IPS-NIHi11 (cell line): ENCODE measurements at regions not wholly inside any gene's neighbourhood (a gene's known extent, or its start where the extent isn't known, plus 50 kb on each side); places are given as distances from the start of the nearest gene placed in this dataset.
"Not testable (repeated sequence)": the region's sequence is repeated elsewhere in the genome, so short reads cannot be mapped to it uniquely, and the experiment has no call there.

Source experiments
- DNase-seq: peaks from one replicate; pipeline ENCODE4 v3.0.0; 2012; ENCODE audit warnings: mixed read lengths, low spot score

DNA sequence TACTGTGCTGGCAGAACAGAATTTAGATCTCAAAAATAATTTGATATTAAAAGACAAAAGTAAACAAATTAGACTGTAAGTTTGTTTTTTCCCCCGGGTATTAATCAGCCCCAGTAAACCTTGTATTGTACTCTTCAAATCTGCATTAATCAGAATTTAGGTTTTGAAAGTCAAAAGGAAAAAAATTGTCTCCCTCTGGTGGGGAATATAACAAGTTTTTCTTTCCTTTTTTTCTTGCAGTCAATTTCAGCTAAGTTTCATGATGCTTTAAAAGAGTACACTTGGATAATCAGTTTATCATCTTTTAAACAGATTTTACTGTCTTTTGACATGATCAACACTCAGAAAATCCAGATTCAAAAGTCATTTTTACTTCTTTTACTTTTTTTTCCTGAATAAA, 134.5 kb upstream of the PKN2 start:
- DNase-seq: no peak

DNA sequence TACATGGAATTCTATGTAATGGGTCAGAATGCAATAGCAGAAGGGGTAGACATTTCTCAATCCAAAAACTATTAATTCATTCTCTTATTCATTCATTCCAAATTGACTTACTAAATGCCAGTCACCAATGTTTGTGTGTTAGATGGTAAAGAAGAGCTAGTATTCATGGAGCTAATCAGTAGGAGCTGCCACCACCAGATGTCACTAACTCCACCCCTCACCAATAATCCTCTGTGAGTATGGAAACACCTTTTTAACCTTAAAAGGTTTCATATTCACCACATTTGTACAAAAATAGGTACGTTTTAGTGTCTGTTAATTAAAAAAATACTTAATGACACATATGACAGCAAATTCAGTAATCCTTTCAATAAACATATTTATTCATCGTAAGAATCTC, 131.8 kb upstream of the PKN2 start:
- DNase-seq: no peak

- no peak for DNase-seq
These were observed 127.1 kb upstream of the PKN2 start for GRCh38 chr1:88557014-88557413.

DNA sequence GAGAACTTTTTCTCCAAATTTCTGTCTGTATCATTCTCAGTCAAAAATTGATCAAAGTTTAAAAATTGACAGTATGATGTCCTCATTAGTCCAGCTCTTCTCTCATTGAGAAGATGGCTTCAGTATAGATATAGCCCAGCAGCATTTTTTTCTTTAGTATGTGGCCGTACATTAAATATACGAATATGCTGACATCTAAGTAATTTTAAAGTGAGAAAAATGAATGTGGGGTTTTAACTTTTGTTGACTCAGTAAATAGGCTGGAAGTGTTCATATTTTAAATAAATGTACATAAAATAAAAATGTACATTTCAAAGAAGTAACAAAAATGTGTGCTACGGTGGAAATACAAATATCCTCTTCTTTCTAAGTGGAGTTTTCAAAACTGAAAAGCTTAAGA, 123.5 kb upstream of the PKN2 start:
- DNase-seq: no peak

GRCh38 chr1:88562991-88563390, 121.1 kb upstream of the PKN2 start:
- DNase-seq: no peak

DNA sequence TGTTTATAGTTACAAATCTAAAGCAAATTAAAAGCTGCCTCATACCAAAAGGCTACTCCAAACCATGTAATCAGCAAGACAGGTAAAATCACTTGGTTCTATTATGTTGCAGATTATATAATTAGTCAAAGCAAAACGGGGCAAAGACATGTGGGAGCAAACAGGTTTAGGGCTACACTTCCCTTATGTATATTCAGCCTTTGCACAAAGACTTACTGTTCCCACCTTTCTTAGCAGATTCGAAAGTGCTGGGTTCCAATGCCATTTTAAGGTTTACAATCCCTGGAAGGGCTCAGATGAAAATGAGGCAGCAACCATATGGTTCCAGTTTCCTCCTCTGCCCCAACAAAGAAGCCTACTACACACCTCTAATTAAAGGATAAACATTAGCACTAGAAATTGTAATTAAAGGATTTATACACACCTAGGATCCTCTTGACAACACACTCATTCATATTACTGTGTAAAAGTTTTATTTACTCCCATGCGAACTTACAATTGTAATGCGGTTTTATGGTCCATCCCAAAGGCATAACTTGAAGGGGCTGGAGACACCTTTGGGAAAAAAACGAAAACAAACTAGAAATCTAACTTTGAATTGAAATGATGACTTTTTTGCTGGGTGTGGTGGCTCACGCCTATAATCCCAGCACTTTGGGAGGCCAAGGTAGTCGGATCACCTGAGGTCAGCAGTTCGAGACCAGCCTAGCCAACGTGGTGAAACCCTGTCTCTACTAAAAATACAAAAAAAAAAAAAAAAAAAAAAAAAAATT, 117.3 kb upstream of the PKN2 start:
- DNase-seq: no peak

DNA sequence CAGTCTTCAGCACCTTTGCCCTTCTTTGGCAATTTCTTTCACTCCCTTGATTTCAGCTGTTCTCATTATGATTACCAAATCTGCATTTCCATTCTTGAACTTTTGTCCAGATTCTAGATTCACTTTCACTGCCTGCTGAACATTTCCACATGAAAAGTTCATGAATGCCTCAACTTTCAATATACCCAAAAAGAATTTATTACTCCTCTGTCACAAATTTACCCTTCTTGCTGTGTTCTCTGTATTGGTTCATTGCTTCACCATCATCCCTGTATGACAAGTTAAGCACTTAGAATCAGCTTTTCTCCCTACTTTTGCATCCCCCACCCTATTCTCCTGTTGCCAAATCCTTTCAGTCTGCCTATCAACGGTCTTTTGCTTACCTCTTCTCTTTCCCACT, 112.6 kb upstream of the PKN2 start:
- DNase-seq: no peak

- no peak for DNase-seq
These were observed 104.5 kb upstream of the PKN2 start for GRCh38 chr1:88579598-88579997.

GRCh38 chr1:88581703-88582102, 102.4 kb upstream of the PKN2 start:
- no peak for DNase-seq

DNA sequence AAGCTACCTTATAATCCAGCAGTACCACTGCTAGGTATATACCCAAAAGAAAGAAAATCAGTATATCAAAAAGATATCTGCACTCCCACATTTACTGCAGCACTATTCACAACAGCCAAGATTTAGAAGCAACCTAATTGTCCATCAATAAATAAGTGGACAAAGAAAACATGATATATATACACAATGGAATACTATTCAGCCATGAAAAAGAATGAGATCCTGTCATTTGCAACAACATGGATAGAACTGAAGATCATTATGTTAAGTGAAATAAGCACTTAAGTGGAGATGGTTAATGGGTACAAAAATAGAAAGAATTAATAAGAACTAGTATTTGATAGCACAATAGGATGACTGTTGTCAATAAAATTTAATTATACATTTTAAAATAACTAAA, 90.7 kb upstream of the PKN2 start:
- DNase-seq: no peak

- DNase-seq: peak; percentile 29
These were observed 88.6 kb upstream of the PKN2 start for GRCh38 chr1:88595355-88596002.

GRCh38 chr1:88597973-88598372, 86.1 kb upstream of the PKN2 start:
- not testable (repeated sequence) for DNase-seq

GRCh38 chr1:88608139-88608943, 75.7 kb upstream of the PKN2 start:
- DNase-seq: peak; percentile 32

DNA sequence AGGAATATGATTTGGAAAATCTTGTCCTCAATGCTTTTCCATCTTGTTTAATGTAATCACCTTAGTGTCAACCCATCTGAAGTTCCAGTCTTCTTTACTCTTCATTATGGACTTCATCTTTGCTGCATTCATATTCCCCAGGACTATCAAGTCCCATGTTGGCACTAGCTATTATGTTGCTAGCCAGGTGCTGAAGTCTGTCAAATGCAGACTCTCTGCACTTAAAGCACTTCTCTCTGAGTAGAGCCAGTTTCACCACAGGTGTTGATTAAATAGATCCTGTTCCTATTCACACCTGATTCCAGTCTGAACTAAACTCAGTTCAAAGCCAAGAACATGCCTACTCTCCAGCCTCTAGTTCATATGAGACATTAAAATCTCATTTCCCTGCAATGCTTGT, 75.0 kb upstream of the PKN2 start:
- DNase-seq: no peak

- DNase-seq: no peak
These were observed 73.4 kb upstream of the PKN2 start for GRCh38 chr1:88610687-88611086.

GRCh38 chr1:88612292-88612691, 71.8 kb upstream of the PKN2 start:
- DNase-seq: no peak

GRCh38 chr1:88612773-88613172, 71.3 kb upstream of the PKN2 start:
- no peak for DNase-seq

DNA sequence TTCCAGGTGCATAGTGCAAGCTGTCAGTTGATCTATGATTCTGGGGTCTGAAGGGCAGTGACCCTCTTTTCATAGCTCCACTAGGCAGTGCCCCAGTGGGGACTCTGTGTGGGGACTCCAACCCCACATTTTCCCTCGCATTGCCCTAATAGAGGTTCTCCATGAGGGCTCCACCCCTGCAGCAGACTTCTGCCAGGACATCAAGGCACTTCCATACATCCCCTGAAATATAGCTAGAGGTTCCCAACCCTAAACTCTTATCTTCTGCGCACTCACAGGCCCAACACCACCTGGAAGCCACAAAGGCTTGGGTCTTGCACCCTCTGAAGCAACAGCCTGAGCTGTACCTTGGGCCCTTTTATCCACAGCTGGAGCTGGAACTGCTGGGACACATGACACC, 65.7 kb upstream of the PKN2 start:
- DNase-seq: no peak

DNA sequence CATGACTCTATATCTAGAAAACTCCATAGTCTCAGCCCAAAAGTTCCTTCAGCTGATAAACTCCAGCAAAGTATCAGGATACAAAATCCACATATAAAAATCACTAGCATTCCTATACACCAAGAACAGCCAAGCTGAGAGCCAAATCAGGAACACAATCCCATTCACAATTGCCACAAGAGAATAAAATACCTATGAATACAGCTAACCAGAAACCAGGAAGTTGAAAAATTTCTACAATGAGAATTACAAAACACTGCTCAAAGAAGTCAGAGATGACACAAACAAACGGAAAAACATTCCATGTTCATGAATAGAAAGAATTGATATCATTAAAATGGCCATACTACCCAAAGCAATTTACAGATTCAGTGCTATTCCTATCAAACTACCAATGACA, 61.0 kb upstream of the PKN2 start:
- not testable (repeated sequence) for DNase-seq
